MCF 10A (cell line): ENCODE measurements at regions not wholly inside any gene's neighbourhood (a gene's known extent, or its start where the extent isn't known, plus 50 kb on each side); places are given as distances from the start of the nearest gene placed in this dataset.

ENCODE experiments used
- BruUV-seq: library from RNA; stranded (reverse); fragments of 400-500 nt; replicated peaks from 2 replicates; lab custom pipeline; 2021; lab: Mats Ljungman, UMichigan
- CTCF ChIA-PET: fragments of 300-600 bp; sonication (Branson Sonifier 250); formaldehyde crosslinking; extraction: SDS; loops from one replicate; lab custom pipeline; 2021; ENCODE audit warnings: antibody characterized with exemption, inconsistent platforms; lab: Yijun Ruan, JAX
- POLR2A ChIA-PET: fragments of 300-600, 350-650 bp; sonication (Branson Sonifier 250); formaldehyde crosslinking; extraction: SDS; loops from one replicate; lab custom pipeline; 2020; ENCODE audit warnings: antibody characterized with exemption, inconsistent platforms; lab: Yijun Ruan, JAX
- DNase-seq: peaks from one replicate; pipeline ENCODE4 v3.0.0-alpha.2; 2018; ENCODE audit not compliant: unreplicated experiment
- H3K27ac Mint-ChIP-seq: one replicate; pipeline ENCODE4 v1.8.0; 2022; ENCODE audit warnings: mild to moderate bottlenecking, low read depth, mixed read lengths; ENCODE audit not compliant: unreplicated experiment
- H3K27me3 Mint-ChIP-seq: one replicate; pipeline ENCODE4 v1.8.0; 2022; ENCODE audit warnings: mixed read lengths; ENCODE audit not compliant: insufficient read depth, unreplicated experiment
- H3K36me3 Mint-ChIP-seq: one replicate; pipeline ENCODE4 v1.8.0; 2022; ENCODE audit warnings: mild to moderate bottlenecking, moderate library complexity, mixed read lengths; ENCODE audit not compliant: insufficient read depth, unreplicated experiment
- H3K4me1 Mint-ChIP-seq: one replicate; pipeline ENCODE4 v1.8.0; 2022; ENCODE audit warnings: mixed read lengths; ENCODE audit not compliant: insufficient read depth, unreplicated experiment
- H3K4me3 Mint-ChIP-seq: one replicate; pipeline ENCODE4 v1.8.0; 2022; ENCODE audit warnings: mild to moderate bottlenecking, moderate library complexity, mixed read lengths; ENCODE audit not compliant: unreplicated experiment
- H3K9me3 Mint-ChIP-seq: one replicate; pipeline ENCODE4 v1.8.0; 2022; ENCODE audit warnings: mixed read lengths; ENCODE audit not compliant: unreplicated experiment
- CTCF ChIP-seq: fragments of 200-600 bp; IDR thresholded peaks from one replicate; pipeline ENCODE4 v1.8.0; 2022; ENCODE audit warnings: antibody characterized with exemption, mild to moderate bottlenecking; ENCODE audit not compliant: unreplicated experiment
- intact Hi-C: fragments of 100-400 bp; cut with micrococcal nuclease; formaldehyde crosslinking; loops from 2 replicates; pipeline ENCODE4 v1.14.1; 2022

- CTCF ChIA-PET = no interaction called here
- no peak for TF ChIP-seq CTCF
- BruUV-seq = no TSS peak
- Mint-ChIP-seq H3K36me3 (no peaks in the 10 kb centered on the region), H3K4me3 (no peak overlapping the region), H3K27me3 (no peaks in the 10 kb centered on the region), H3K4me1 (no peaks in the 10 kb centered on the region), H3K9me3 (peaks cover 17% of the 10 kb centered on the region), H3K27ac (no peak overlapping the region)
- DNase-seq = no peak
- POLR2A ChIA-PET = no interaction called here
- intact Hi-C loops = no loop called here
Measured at GRCh38 chr16:13521356-13521755, 398.6 kb upstream of the ERCC4 start.

- DNase-seq = no peak
- Mint-ChIP-seq H3K4me3 (no peak overlapping the region), H3K27ac (no peak overlapping the region), H3K9me3 (peaks cover 8% of the 10 kb centered on the region), H3K4me1 (no peaks in the 10 kb centered on the region), H3K36me3 (no peaks in the 10 kb centered on the region), H3K27me3 (no peaks in the 10 kb centered on the region)
- ChIA-PET CTCF (no interaction called here), POLR2A (no interaction called here)
- TF ChIP-seq CTCF = no peak
- intact Hi-C loops = no loop called here
- no TSS peak for BruUV-seq
Measured at GRCh38 chr16:13527332-13527731, 392.6 kb upstream of the ERCC4 start.

- Mint-ChIP-seq H3K36me3 (no peaks in the 10 kb centered on the region), H3K9me3 (peaks cover 14% of the 10 kb centered on the region), H3K27me3 (no peaks in the 10 kb centered on the region), H3K27ac (no peak overlapping the region), H3K4me1 (no peaks in the 10 kb centered on the region), H3K4me3 (no peak overlapping the region)
- DNase-seq = no peak
- intact Hi-C loops = no loop called here
- CTCF ChIA-PET = interaction anchor here (0.6 kb wide), 1 partner anchor 631 kb away, joined by 4 read pairs; no protein-coding TSS in a partner anchor
- POLR2A ChIA-PET = no interaction called here
- TF ChIP-seq CTCF = no peak
- no TSS peak for BruUV-seq
Measured at GRCh38 chr16:13528691-13529090, 391.3 kb upstream of the ERCC4 start.

GRCh38 chr16:13529193-13529982 is 390.6 kb upstream of the ERCC4 start:
- no peak overlapping the region for H3K4me3 Mint-ChIP-seq
- CTCF ChIA-PET = interaction anchor here (0.6 kb wide), 1 partner anchor 631 kb away, joined by 4 read pairs; no protein-coding TSS in a partner anchor
- no peaks in the 10 kb centered on the region for H3K27me3 Mint-ChIP-seq
- peaks cover 17% of the 10 kb centered on the region for H3K9me3 Mint-ChIP-seq
- H3K27ac Mint-ChIP-seq = no peak overlapping the region
- no TSS peak for BruUV-seq
- TF ChIP-seq CTCF = no peak
- H3K36me3 Mint-ChIP-seq = no peaks in the 10 kb centered on the region
- intact Hi-C loops = no loop called here
- POLR2A ChIA-PET = interaction anchor here (0.7 kb wide), 1 partner anchor 1154 kb away, joined by 3 read pairs; no protein-coding TSS in a partner anchor
- no peaks in the 10 kb centered on the region for H3K4me1 Mint-ChIP-seq
- no peak for DNase-seq
